A549 (cell line): ENCODE measurements at regions not wholly inside any gene's neighbourhood (a gene's known extent, or its start where the extent isn't known, plus 50 kb on each side); places are given as distances from the start of the nearest gene placed in this dataset.
A peak's percentile ranks its signal among the peaks of the same experiment; 100 is the strongest.

Source experiments
- ATAC-seq, 2 experiments: fragments of 200-7000 bp in 1 of 2; fragments of >200 bp in 1 of 2; cut with Nextera tagmentation in 1 of 2; cut with Tn5 transposase in 1 of 2; 3 replicates each; pipeline versions ENCODE4 v1.8.0 to v1.9.1; 2018 to 2020; ENCODE audit warnings: mild to moderate bottlenecking in 1 of 2, moderate library complexity in 1 of 2
- CTCF ChIA-PET: fragments of 300-600 bp; sonication (Branson Sonifier 250); formaldehyde crosslinking; extraction: SDS; loops from one replicate; lab custom pipeline; 2021; ENCODE audit warnings: antibody characterized with exemption, inconsistent platforms; lab: Yijun Ruan, JAX
- POLR2A ChIA-PET: fragments of 350-600 bp; formaldehyde crosslinking; extraction: SDS; loops from one replicate; lab custom pipeline; 2021; ENCODE audit warnings: antibody characterized with exemption, inconsistent platforms; lab: Yijun Ruan, JAX
- DNase-seq, 2 experiments: peaks; one replicate each; pipeline versions ENCODE4 v3.0.0 to v3.0.0-alpha.2; 2011 to 2016; ENCODE audit warnings: low read depth in 1 of 2, low spot score in 1 of 2
- FAIRE-seq: peaks from 2 replicates; lab custom pipeline; 2011; peaks lifted over from hg19 to GRCh38; lab: Jason Lieb, UNC
- H3K27ac ChIP-seq, 2 experiments: fragments of >200 bp; sonication (Bioruptor Twin); formaldehyde crosslinking; 3 replicates each; pipeline ENCODE4 v1.5.1; 2016 to 2017
- H3K4me1 ChIP-seq: fragments of >200 bp; sonication (Bioruptor Twin); formaldehyde crosslinking; 3 replicates; pipeline ENCODE4 v1.6.1; 2016
- H3K4me2 ChIP-seq: fragments of >200 bp; sonication (Bioruptor Twin); formaldehyde crosslinking; 3 replicates; pipeline ENCODE4 v1.6.1; 2016
- H3K4me3 ChIP-seq: fragments of >200 bp; sonication (Bioruptor Twin); formaldehyde crosslinking; 3 replicates; pipeline ENCODE4 v1.5.1; 2016
- H3K9me3 ChIP-seq: fragments of >200 bp; sonication (Bioruptor Twin); formaldehyde crosslinking; 3 replicates; pipeline ENCODE4 v1.6.1; 2016
- CBX8 ChIP-seq: fragments of 200-600 bp; sonication (generic); IDR thresholded peaks from 2 replicates; pipeline ENCODE4 v1.6.1; 2016
- CHD2 ChIP-seq: fragments of 150-350 bp; IDR thresholded peaks from 2 replicates; pipeline ENCODE4 v1.6.1; 2014; ENCODE audit warnings: low read length; ENCODE audit not compliant: partially characterized antibody
- CTCF ChIP-seq: fragments of >200 bp; sonication (Bioruptor Twin); formaldehyde crosslinking; IDR thresholded peaks from 3 replicates; pipeline ENCODE4 v1.5.1; 2016
- E2F6 ChIP-seq: IDR thresholded peaks from 2 replicates; pipeline ENCODE4 v1.6.1; 2012; ENCODE audit warnings: low read depth, borderline replicate concordance
- EHMT2 ChIP-seq: fragments of 200-600 bp; sonication (generic); IDR thresholded peaks from 2 replicates; pipeline ENCODE4 v1.6.1; 2016; ENCODE audit warnings: antibody characterized with exemption, low read depth, mild to moderate bottlenecking, moderate library complexity
- ESRRA ChIP-seq: fragments of 150-350 bp; IDR thresholded peaks from 2 replicates; pipeline ENCODE4 v1.6.1; 2014; ENCODE audit warnings: mild to moderate bottlenecking, low read length, borderline replicate concordance
- FOSL2 ChIP-seq, 2 experiments: fragments of 450-650 bp in 1 of 2; fragments of >200 bp in 1 of 2; sonication (Bioruptor Twin) in 1 of 2; formaldehyde crosslinking; IDR thresholded peaks; 2 replicates each; pipeline versions ENCODE4 v1.5.0 to v1.6.1; 2016 to 2020; ENCODE audit warnings: mild to moderate bottlenecking in 1 of 2, moderate library complexity in 1 of 2
- HEYL ChIP-seq: fragments of 250-450 bp; sonication (Bioruptor Pico); IDR thresholded peaks from 2 replicates; pipeline ENCODE4 v1.8.0; 2021; ENCODE audit warnings: mild to moderate bottlenecking, moderate library complexity
- JUN ChIP-seq, 2 experiments: fragments of >200 bp; sonication (Bioruptor Twin); formaldehyde crosslinking; IDR thresholded peaks; 2 replicates in 1 of 2; 3 replicates in 1 of 2; pipeline ENCODE4 v1.6.1; 2016 to 2017
- KDM5A ChIP-seq: fragments of 200-600 bp; sonication (generic); IDR thresholded peaks from 2 replicates; pipeline ENCODE4 v1.6.1; 2016; ENCODE audit warnings: antibody characterized with exemption, mild to moderate bottlenecking
- MAFK ChIP-seq: fragments of 450-650 bp; IDR thresholded peaks from 2 replicates; pipeline ENCODE4 v1.6.1; 2014; ENCODE audit not compliant: partially characterized antibody
- NFE2L2 ChIP-seq: fragments of 150-350 bp; conservative IDR thresholded peaks from 2 replicates; pipeline ENCODE4 v1.6.1; 2014; ENCODE audit warnings: low read length
- PHF8 ChIP-seq: fragments of 200-600 bp; sonication (generic); IDR thresholded peaks from 2 replicates; pipeline ENCODE4 v1.6.1; 2016; ENCODE audit warnings: low read depth, mild to moderate bottlenecking, antibody characterized with exemption, moderate library complexity, borderline replicate concordance
- POLR2A ChIP-seq: IDR thresholded peaks from 2 replicates; pipeline ENCODE4 v1.6.1; 2012; ENCODE audit warnings: mild to moderate bottlenecking, low read length
- RAD21 ChIP-seq, 2 experiments: fragments of >200 bp in 1 of 2; sonication (Bioruptor Twin) in 1 of 2; formaldehyde crosslinking in 1 of 2; IDR thresholded peaks in 1 of 2; conservative IDR thresholded peaks in 1 of 2; 2 replicates in 1 of 2; 3 replicates in 1 of 2; pipeline ENCODE4 v1.6.1; 2012 to 2018; ENCODE audit warnings: inconsistent platforms in 1 of 2
- RARB ChIP-seq: fragments of 250-450 bp; sonication (Bioruptor Pico); IDR thresholded peaks from 2 replicates; pipeline ENCODE4 v1.8.0; 2021; ENCODE audit warnings: mild to moderate bottlenecking, moderate library complexity
- SREBF2 ChIP-seq: fragments of 450-650 bp; IDR thresholded peaks from 2 replicates; pipeline ENCODE4 v1.6.1; 2014; ENCODE audit warnings: mild to moderate bottlenecking, moderate library complexity
- TFCP2L1 ChIP-seq: fragments of 250-450 bp; sonication (Bioruptor Pico); IDR thresholded peaks from 2 replicates; pipeline ENCODE4 v1.5.0; 2021; ENCODE audit warnings: mild to moderate bottlenecking
- TP53 ChIP-seq: fragments of 250-450 bp; sonication (Bioruptor Pico); IDR thresholded peaks from 2 replicates; pipeline ENCODE4 v1.5.0; 2021; ENCODE audit warnings: mild to moderate bottlenecking, moderate library complexity
- USF2 ChIP-seq: fragments of 450-650 bp; IDR thresholded peaks from 2 replicates; pipeline ENCODE4 v1.6.1; 2014; ENCODE audit warnings: antibody characterized with exemption
- ZFP36 ChIP-seq: fragments of 450-650 bp; IDR thresholded peaks from 2 replicates; pipeline ENCODE4 v1.6.1; 2014; ENCODE audit warnings: borderline replicate concordance; ENCODE audit not compliant: partially characterized antibody
- ZSCAN20 ChIP-seq: fragments of 250-450 bp; sonication (Bioruptor Pico); IDR thresholded peaks from 2 replicates; pipeline ENCODE4 v1.8.0; 2022; ENCODE audit warnings: mild to moderate bottlenecking, moderate library complexity
- WGBS: methylation state at CpG from one replicate; pipeline ENCODE4 v1.1.6; 2017; ENCODE audit errors: missing lambda C conversion rate; 5-methylcytosine and 5-hydroxymethylcytosine counted together
- TF ChIP-seq, protein P1 (sequence below): IDR thresholded peaks from 2 replicates; pipeline ENCODE4 v1.6.1; 2012

DNA sequence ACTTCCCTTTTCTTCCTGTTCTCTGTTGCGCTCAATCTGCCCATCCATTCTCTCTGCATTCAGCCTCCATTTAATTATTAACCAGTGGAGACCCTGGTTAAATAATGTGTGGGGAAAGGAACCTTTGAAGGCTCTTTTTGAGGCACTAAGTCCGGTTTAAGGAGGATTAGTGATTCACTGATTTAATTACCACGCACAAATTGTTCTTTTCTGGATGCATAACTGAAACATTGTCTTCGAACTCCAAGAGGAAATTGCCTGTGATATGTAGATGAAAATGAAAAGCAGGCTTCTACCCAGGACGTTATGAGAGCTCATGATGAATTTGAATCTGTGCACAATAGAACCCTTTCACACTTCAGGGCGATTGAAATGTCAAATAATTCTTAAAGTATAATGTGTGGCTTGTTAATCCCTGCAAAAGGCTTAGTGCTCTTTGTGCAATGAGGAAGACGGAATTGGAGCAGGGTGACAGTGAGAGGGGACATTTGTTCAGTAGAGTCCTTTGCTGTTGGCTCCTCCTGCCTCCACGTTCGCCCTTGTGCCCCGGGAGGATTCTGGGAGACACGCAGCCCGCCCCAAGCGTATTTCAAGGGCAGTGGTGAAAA is 51.1 kb upstream of the ZNF236 start:
- peaks cover 10% of the 10 kb centered on the region; the same call in 2 of the 3 replicates for H3K9me3 ChIP-seq
- POLR2A ChIA-PET: no interaction called here
- no peak overlapping the region for H3K4me2 ChIP-seq
- 49% methylated on average over 13 of the region's 13 CpGs for WGBS
- no peaks in the 10 kb centered on the region for H3K4me1 ChIP-seq
- CTCF ChIA-PET: no interaction called here
- DNase-seq (no peak), ATAC-seq (no peak), FAIRE-seq (no peak)
- no peak overlapping the region for H3K27ac ChIP-seq
- no peak overlapping the region for H3K4me3 ChIP-seq
- no peak for TF ChIP-seq USF2
- TF ChIP-seq JUN (IDR thresholded peaks at IDR 0.05): no peak
- TF ChIP-seq TFCP2L1 (CRISPR knock-in tag): no peak
- TF ChIP-seq ZSCAN20 (CRISPR knock-in tag): no peak
- TF ChIP-seq CTCF: no peak
- TF ChIP-seq MAFK: no peak
- no peak for TF ChIP-seq FOSL2 (IDR thresholded peaks at IDR 0.05)
- TF ChIP-seq FOSL2 (CRISPR knock-in tag; IDR thresholded peaks at IDR 0.05): no peak
- TF ChIP-seq CBX8: no peak
- TF ChIP-seq RARB (CRISPR knock-in tag): no peak
- TF ChIP-seq, protein P1, sequence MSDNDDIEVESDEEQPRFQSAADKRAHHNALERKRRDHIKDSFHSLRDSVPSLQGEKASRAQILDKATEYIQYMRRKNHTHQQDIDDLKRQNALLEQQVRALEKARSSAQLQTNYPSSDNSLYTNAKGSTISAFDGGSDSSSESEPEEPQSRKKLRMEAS: no peak
- TF ChIP-seq ESRRA: no peak
- no peak for TF ChIP-seq RAD21 (conservative IDR thresholded peaks at IDR 0.05 in 1 of 2, IDR thresholded peaks at IDR 0.05 in 1 of 2)
- no peak for TF ChIP-seq NFE2L2

DNA sequence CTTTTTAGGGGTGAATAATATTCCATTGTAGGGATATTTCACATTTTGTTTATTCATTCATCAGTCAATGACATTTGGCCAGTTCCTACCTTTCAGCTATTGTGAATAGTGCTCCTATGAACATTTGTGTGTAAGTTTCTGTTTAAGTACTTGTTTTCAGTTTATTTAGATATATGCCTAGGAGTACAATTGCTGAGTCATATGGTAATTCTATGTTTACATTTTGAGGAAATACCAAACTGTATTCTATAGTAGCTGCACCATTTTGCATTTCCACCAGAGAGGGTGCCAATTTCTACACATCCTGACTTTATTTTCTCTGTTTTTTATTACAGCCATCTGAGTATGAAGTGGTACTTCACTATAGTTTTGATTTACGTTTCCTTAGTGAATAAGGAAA is 54.4 kb upstream of the ZNF236 start:
- POLR2A ChIA-PET: no interaction called here
- Histone ChIP-seq H3K4me1 (no peaks in the 10 kb centered on the region), H3K9me3 (peaks cover 10% of the 10 kb centered on the region; the same call in 2 of the 3 replicates), H3K4me3 (no peak overlapping the region), H3K4me2 (no peak overlapping the region), H3K27ac (no peak overlapping the region)
- 44% methylated on average over 1 of the region's 1 CpG for WGBS
- CTCF ChIA-PET: interaction anchor here (1.2 kb wide), 1 partner anchor 58 kb away, joined by 3 read pairs; no protein-coding TSS in a partner anchor
- DNase-seq (no peak), FAIRE-seq (no peak), ATAC-seq (no peak)
- TF ChIP-seq MAFK: peak; percentile 23
- TF ChIP-seq EHMT2: no peak

DNA sequence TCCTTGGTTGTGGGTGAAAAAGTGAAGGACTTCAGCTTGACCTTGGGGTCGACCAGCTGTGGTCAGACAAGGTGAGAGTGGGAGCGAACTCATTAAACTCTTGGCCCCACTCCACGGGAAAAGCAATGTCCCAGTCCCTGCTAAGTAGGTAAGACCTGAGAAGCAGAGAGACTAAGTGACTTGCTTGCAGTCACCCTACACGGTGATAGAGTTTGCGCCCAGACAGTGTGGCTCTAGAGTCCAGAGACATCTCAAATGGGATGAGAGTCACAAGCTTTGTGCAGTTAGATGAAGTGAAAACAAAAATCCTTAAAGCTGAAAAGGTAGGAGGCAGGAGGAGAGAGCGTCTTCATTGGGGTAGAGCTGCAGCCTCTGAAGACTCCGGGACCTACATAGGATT is 55.9 kb upstream of the ZNF236 start:
- H3K4me3 ChIP-seq: no peak overlapping the region
- WGBS: 49% methylated on average over 6 of the region's 7 CpGs

More for the DNA sequence above, 55.9 kb upstream of the ZNF236 start:
- Histone ChIP-seq H3K4me2 (no peak overlapping the region), H3K27ac (no peak overlapping the region), H3K9me3 (peaks cover 10% of the 10 kb centered on the region; the same call in 2 of the 3 replicates), H3K4me1 (no peaks in the 10 kb centered on the region)
- FAIRE-seq: no peak
- ATAC-seq: no peak
- ChIA-PET CTCF (interaction anchor here (1.2 kb wide), 1 partner anchor 217 kb away, joined by 4 read pairs; no protein-coding TSS in a partner anchor), POLR2A (no interaction called here)
- no peak for DNase-seq
- TF ChIP-seq CTCF: no peak
- TF ChIP-seq POLR2A: no peak
- no peak for TF ChIP-seq TP53 (CRISPR knock-in tag)
- TF ChIP-seq USF2: no peak
- TF ChIP-seq KDM5A: no peak
- TF ChIP-seq ZFP36: no peak
- TF ChIP-seq PHF8: no peak
- TF ChIP-seq HEYL: no peak
- TF ChIP-seq CHD2: no peak
- TF ChIP-seq E2F6: no peak
- TF ChIP-seq SREBF2: no peak
